HCT116 (cell line): ENCODE measurements at regions not wholly inside any gene's neighbourhood (a gene's known extent, or its start where the extent isn't known, plus 50 kb on each side); places are given as distances from the start of the nearest gene placed in this dataset.

Experiments
- ATF3 ChIP-seq: IDR thresholded peaks from 2 replicates; pipeline ENCODE4 v1.6.1; 2012
- CTCF ChIP-seq, 3 experiments: fragments of 200-600 bp in 1 of 3; sonication (generic) in 1 of 3; IDR thresholded peaks in 2 of 3; conservative IDR thresholded peaks in 1 of 3; 2 replicates each; pipeline ENCODE4 v1.5.1; 2012 to 2017; ENCODE audit warnings: low read depth in 2 of 3, low read length in 2 of 3, antibody characterized with exemption in 1 of 3, borderline replicate concordance in 1 of 3, control low read depth in 1 of 3, mild to moderate bottlenecking in 1 of 3, mixed read lengths in 1 of 3, mixed run types in 1 of 3, moderate library complexity in 1 of 3; ENCODE audit not compliant: insufficient read depth in 1 of 3
- EGR1 ChIP-seq: IDR thresholded peaks from 2 replicates; pipeline ENCODE4 v1.6.1; 2012; ENCODE audit warnings: low read depth
- EZH2 ChIP-seq: fragments of 200-600 bp; sonication (generic); IDR thresholded peaks from 2 replicates; pipeline ENCODE4 v1.6.1; 2017; ENCODE audit warnings: antibody characterized with exemption, mixed run types
- EZH2phosphoT487 ChIP-seq: fragments of 200-600 bp; IDR thresholded peaks from 2 replicates; pipeline ENCODE4 v1.6.1; 2018; ENCODE audit warnings: antibody characterized with exemption, borderline replicate concordance
- MAX ChIP-seq: IDR thresholded peaks from 2 replicates; pipeline ENCODE4 v1.6.1; 2012
- POLR2A ChIP-seq: IDR thresholded peaks from 2 replicates; pipeline ENCODE4 v1.7.0; 2011; ENCODE audit warnings: borderline replicate concordance; ENCODE audit not compliant: insufficient read depth, insufficient read length; ENCODE audit errors: extremely low read depth
- POLR2AphosphoS5 ChIP-seq: IDR thresholded peaks from 2 replicates; pipeline ENCODE4 v1.6.1; 2011; ENCODE audit warnings: mild to moderate bottlenecking, low read depth, low read length, moderate library complexity
- REST ChIP-seq: IDR thresholded peaks from 2 replicates; pipeline ENCODE4 v1.6.1; 2012; ENCODE audit warnings: low read depth
- SIN3A ChIP-seq: IDR thresholded peaks from 2 replicates; pipeline ENCODE4 v1.6.1; 2012; ENCODE audit warnings: low read depth
- SRF ChIP-seq: IDR thresholded peaks from 2 replicates; pipeline ENCODE4 v1.6.1; 2012; ENCODE audit warnings: low read depth
- ZBTB33 ChIP-seq: IDR thresholded peaks from 2 replicates; pipeline ENCODE4 v1.6.1; 2011; ENCODE audit warnings: mild to moderate bottlenecking, low read length, moderate library complexity; ENCODE audit not compliant: insufficient replicate concordance; ENCODE audit errors: extremely low read depth
- ZFX ChIP-seq: fragments of 450-650 bp; IDR thresholded peaks from 2 replicates; pipeline ENCODE4 v1.6.1; 2017

- TF ChIP-seq ZFX, result no peak
- no peak for TF ChIP-seq CTCF (IDR thresholded peaks at IDR 0.05 in 2 of 3, conservative IDR thresholded peaks at IDR 0.05 in 1 of 3; ENCODE audit: borderline replicate concordance in 1 of 3, insufficient read depth in 1 of 3, low read depth in 2 of 3, low read length in 2 of 3)
- TF ChIP-seq ZBTB33, result no peak
- TF ChIP-seq EGR1, result no peak
- no peak for TF ChIP-seq SRF
- TF ChIP-seq POLR2AphosphoS5, result no peak
- no peak for TF ChIP-seq REST
- no peak for TF ChIP-seq EZH2phosphoT487
- no peak for TF ChIP-seq POLR2A
- TF ChIP-seq EZH2, result no peak
- no peak for TF ChIP-seq SIN3A
- TF ChIP-seq ATF3, result no peak
- TF ChIP-seq MAX, result no peak
Observed at GRCh38 chr20:26277339-26277738, 580.7 kb upstream of the ZNF337 start.
